Kidney (tissue), 13 donors: ENCODE measurements at regions not wholly inside any gene's neighbourhood (a gene's known extent, or its start where the extent isn't known, plus 50 kb on each side); places are given as distances from the start of the nearest gene placed in this dataset.

Experiments used
- DNase-seq, 5 donors: peaks; one replicate each; pipeline ENCODE4 v3.0.0-alpha.2; 2013 to 2020
- FAIRE-seq: peaks from 2 replicates; lab custom pipeline; 2012; peaks lifted over from hg19 to GRCh38; lab: Jason Lieb, UNC
- H3K27ac ChIP-seq, 2 donors: one replicate each; pipeline ENCODE4 v1.7.0; 2013; ENCODE audit warnings: low read depth in 2 of 2, low read length in 2 of 2, inconsistent platforms in 1 of 2
- H3K27me3 ChIP-seq: one replicate; pipeline ENCODE4 v1.7.1; 2013; ENCODE audit warnings: low read length, inconsistent platforms; ENCODE audit not compliant: control insufficient read depth, insufficient read depth
- H3K36me3 ChIP-seq, 3 donors: one replicate each; pipeline versions ENCODE4 v1.7.0 to v1.7.1; 2013; ENCODE audit warnings: low read length in 3 of 3, control low read depth in 1 of 3, inconsistent platforms in 1 of 3; ENCODE audit not compliant: insufficient read depth in 3 of 3, control insufficient read depth in 2 of 3
- H3K4me1 ChIP-seq, 3 donors: one replicate each; pipeline versions ENCODE4 v1.7.0 to v1.7.1; 2013; ENCODE audit warnings: low read length in 3 of 3, inconsistent platforms in 1 of 3, low read depth in 1 of 3; ENCODE audit not compliant: control insufficient read depth in 2 of 3, insufficient read depth in 2 of 3
- H3K4me3 ChIP-seq, 3 donors: one replicate each; pipeline versions ENCODE4 v1.7.0 to v1.8.1; 2013; ENCODE audit warnings: low read length in 3 of 3, control low read depth in 1 of 3, inconsistent platforms in 1 of 3
- H3K9ac ChIP-seq, 3 donors: one replicate each; pipeline versions ENCODE4 v1.7.0 to v1.7.1; 2013; ENCODE audit warnings: low read length in 3 of 3, control low read depth in 1 of 3, inconsistent platforms in 1 of 3
- H3K9me3 ChIP-seq, 3 donors: one replicate each; pipeline versions ENCODE4 v1.7.0 to v1.7.1; 2013; ENCODE audit warnings: low read length in 3 of 3, control low read depth in 1 of 3, inconsistent platforms in 1 of 3; ENCODE audit not compliant: control insufficient read depth in 2 of 3, insufficient read depth in 1 of 3
- CTCF ChIP-seq: IDR thresholded peaks from 3 replicates; pipeline ENCODE4 v1.5.1; 2012; ENCODE audit warnings: mild to moderate bottlenecking, moderate library complexity, borderline replicate concordance; ENCODE audit not compliant: insufficient read depth; ENCODE audit errors: extremely low read depth
- intact Hi-C: fragments of 100-400 bp; cut with DNase I; formaldehyde crosslinking; loops from one replicate; pipeline ENCODE4 v1.11.1; 2022
- donor health status: control.
- donor health status: control.
- donor health status: control.
- donor health status: control.
- donor health status: control.
- donor health status: DM: yes; HTN: yes; CAD: no.
- donor health status: Normal renal cell carcinoma (clear cell type).

- no peak overlapping the region for H3K27ac ChIP-seq
- H3K27me3 ChIP-seq = no peaks in the 10 kb centered on the region
- no peak overlapping the region for H3K4me3 ChIP-seq
- TF ChIP-seq CTCF = no peak
- H3K4me1 ChIP-seq = no peaks in the 10 kb centered on the region
- intact Hi-C loops = no loop called here
- no peaks in the 10 kb centered on the region for H3K9me3 ChIP-seq
- no peak overlapping the region for H3K9ac ChIP-seq
- H3K36me3 ChIP-seq = no peaks in the 10 kb centered on the region
- DNase-seq (no peak), FAIRE-seq (no peak)
These were observed 653.3 kb downstream of the CDH11 start for GRCh38 chr16:64468515-64469090.

GRCh38 chr16:64459821-64460220 lies 662.0 kb downstream of the CDH11 start:
- Histone ChIP-seq H3K9me3 (no peaks in the 10 kb centered on the region), H3K27ac (no peak overlapping the region), H3K4me3 (no peak overlapping the region), H3K27me3 (no peaks in the 10 kb centered on the region), H3K9ac (no peak overlapping the region), H3K4me1 (no peaks in the 10 kb centered on the region), H3K36me3 (no peaks in the 10 kb centered on the region)
- intact Hi-C loops = no loop called here
- FAIRE-seq (no peak), DNase-seq (peak in 1 of 5 donors; percentile 8)
- TF ChIP-seq CTCF = no peak

- H3K9me3 ChIP-seq = no peaks in the 10 kb centered on the region
- H3K4me3 ChIP-seq = no peak overlapping the region
- H3K4me1 ChIP-seq = no peaks in the 10 kb centered on the region
- no peaks in the 10 kb centered on the region for H3K27me3 ChIP-seq
- intact Hi-C loops = no loop called here
- no peak overlapping the region for H3K9ac ChIP-seq
- FAIRE-seq (no peak), DNase-seq (no peak)
- no peak overlapping the region for H3K27ac ChIP-seq
- no peaks in the 10 kb centered on the region for H3K36me3 ChIP-seq
- TF ChIP-seq CTCF = no peak
These were observed 662.5 kb downstream of the CDH11 start for GRCh38 chr16:64459402-64459801.

- Histone ChIP-seq H3K9me3 (no peaks in the 10 kb centered on the region), H3K27ac (no peak overlapping the region), H3K27me3 (no peaks in the 10 kb centered on the region), H3K4me1 (no peaks in the 10 kb centered on the region), H3K36me3 (no peaks in the 10 kb centered on the region), H3K4me3 (no peak overlapping the region), H3K9ac (no peak overlapping the region)
- intact Hi-C loops = no loop called here
- no peak for TF ChIP-seq CTCF
- peak in 1 of 5 donors; percentile 29 for DNase-seq
- FAIRE-seq = peak; percentile 44
These were observed 666.6 kb downstream of the CDH11 start for GRCh38 chr16:64455275-64455674.
